IMR-90 (cell line): ENCODE measurements at regions not wholly inside any gene's neighbourhood (a gene's known extent, or its start where the extent isn't known, plus 50 kb on each side); places are given as distances from the start of the nearest gene placed in this dataset.

Source experiments
- ATAC-seq: fragments of 200-7000 bp; cut with Tn5 transposase; 2 replicates; pipeline ENCODE4 v1.9.1; 2020; ENCODE audit warnings: low read depth, mild to moderate bottlenecking, moderate library complexity
- BruUV-seq: library from RNA; stranded (reverse); fragments of 400-500 nt; replicated peaks from 2 replicates; lab custom pipeline; 2021; lab: Mats Ljungman, UMichigan
- CTCF ChIA-PET: fragments of 300-600 bp; formaldehyde crosslinking; extraction: SDS; loops from one replicate; lab custom pipeline; 2021; ENCODE audit warnings: antibody characterized with exemption; lab: Yijun Ruan, JAX
- POLR2A ChIA-PET: fragments of 300-600 bp; sonication (Branson Sonifier 250); formaldehyde crosslinking; loops from one replicate; lab custom pipeline; 2022; ENCODE audit warnings: antibody characterized with exemption; ENCODE audit not compliant: unreplicated experiment; lab: Charles Lee
- DNase-seq: peaks from one replicate; pipeline ENCODE4 v3.0.0; 2013
- H2AFZ ChIP-seq: replicated peaks from 2 replicates; pipeline ENCODE3; 2013; ENCODE audit warnings: low read length, mild to moderate bottlenecking; ENCODE audit not compliant: poor library complexity
- H2AK5ac ChIP-seq: 2 replicates; pipeline ENCODE4 v1.6.1; 2013; ENCODE audit warnings: low read depth, low read length, inconsistent platforms
- H2AK9ac ChIP-seq: replicated peaks from 2 replicates; pipeline ENCODE3; 2013; ENCODE audit warnings: mild to moderate bottlenecking, low read depth, low read length, moderate library complexity; ENCODE audit not compliant: poor library complexity
- H2BK120ac ChIP-seq: 2 replicates; pipeline ENCODE4 v1.6.1; 2013; ENCODE audit warnings: low read depth, low read length, inconsistent platforms
- H2BK15ac ChIP-seq: 3 replicates; pipeline ENCODE4 v1.6.1; 2013; ENCODE audit warnings: low read depth, low read length, inconsistent platforms
- H2BK20ac ChIP-seq: 2 replicates; pipeline ENCODE4 v1.6.1; 2013; ENCODE audit warnings: low read depth, mild to moderate bottlenecking, inconsistent platforms, low read length, moderate library complexity
- H2BK5ac ChIP-seq: 2 replicates; pipeline ENCODE4 v1.6.1; 2013; ENCODE audit warnings: mild to moderate bottlenecking, low read depth, low read length, inconsistent platforms; ENCODE audit not compliant: poor library complexity, severe bottlenecking
- H3K14ac ChIP-seq: replicated peaks from 2 replicates; pipeline ENCODE4 v1.6.1; 2013; ENCODE audit warnings: low read depth, low read length, inconsistent platforms
- H3K18ac ChIP-seq: 2 replicates; pipeline ENCODE4 v1.6.1; 2013; ENCODE audit warnings: low read depth, low read length, control low read depth
- H3K23ac ChIP-seq: 2 replicates; pipeline ENCODE4 v1.6.1; 2013; ENCODE audit warnings: low read depth, low read length, inconsistent platforms
- H3K27ac ChIP-seq: 2 replicates; pipeline ENCODE4 v1.5.1; 2013; ENCODE audit warnings: mild to moderate bottlenecking, control low read depth, low read length; ENCODE audit not compliant: insufficient read depth
- H3K27me3 ChIP-seq: 2 replicates; pipeline ENCODE4 v1.6.1; 2013; ENCODE audit warnings: low read length; ENCODE audit not compliant: control insufficient read depth, insufficient read depth
- H3K36me3 ChIP-seq: 2 replicates; pipeline ENCODE4 v1.6.1; 2013; ENCODE audit warnings: low read length, mixed read lengths; ENCODE audit not compliant: control insufficient read depth, insufficient read depth
- H3K4ac ChIP-seq: 2 replicates; pipeline ENCODE4 v1.6.1; 2013; ENCODE audit warnings: low read depth, low read length, inconsistent platforms
- H3K4me1 ChIP-seq: 2 replicates; pipeline ENCODE4 v1.6.1; 2013; ENCODE audit warnings: low read length, mixed read lengths; ENCODE audit not compliant: control insufficient read depth, insufficient read depth
- H3K4me2 ChIP-seq: 2 replicates; pipeline ENCODE4 v1.6.1; 2013; ENCODE audit warnings: low read depth, mild to moderate bottlenecking, control low read depth, low read length, moderate library complexity
- H3K4me3 ChIP-seq: 2 replicates; pipeline ENCODE4 v1.5.1; 2013; ENCODE audit warnings: low read depth, mild to moderate bottlenecking, control low read depth, low read length, moderate library complexity; ENCODE audit not compliant: insufficient read depth
- H3K56ac ChIP-seq: 2 replicates; pipeline ENCODE4 v1.6.1; 2013; ENCODE audit warnings: low read length, inconsistent platforms; ENCODE audit not compliant: insufficient read depth; ENCODE audit errors: extremely low read depth
- H3K79me1 ChIP-seq, 2 experiments: 2 replicates each; pipeline ENCODE4 v1.6.1; 2013; ENCODE audit warnings: low read length in 2 of 2, inconsistent platforms in 1 of 2, low read depth in 1 of 2
- H3K9ac ChIP-seq: 2 replicates; pipeline ENCODE4 v1.6.1; 2013; ENCODE audit warnings: low read depth, low read length, control low read depth
- H3K9me1 ChIP-seq: 2 replicates; pipeline ENCODE4 v1.6.1; 2013; ENCODE audit warnings: low read length, inconsistent platforms; ENCODE audit not compliant: insufficient read depth
- H3K9me3 ChIP-seq: 2 replicates; pipeline ENCODE4 v1.6.1; 2013; ENCODE audit warnings: low read length; ENCODE audit not compliant: control insufficient read depth, insufficient read depth
- H4K20me1 ChIP-seq: 2 replicates; pipeline ENCODE4 v1.6.1; 2013; ENCODE audit warnings: low read length, inconsistent platforms; ENCODE audit not compliant: insufficient read depth
- H4K5ac ChIP-seq: 2 replicates; pipeline ENCODE4 v1.6.1; 2013; ENCODE audit warnings: mild to moderate bottlenecking, low read depth, low read length, control low read depth
- H4K8ac ChIP-seq, 2 experiments: 2 replicates each; pipeline ENCODE4 v1.6.1; 2013; ENCODE audit warnings: low read depth in 2 of 2, low read length in 2 of 2, control low read depth in 1 of 2, inconsistent platforms in 1 of 2
- H4K91ac ChIP-seq: 2 replicates; pipeline ENCODE4 v1.6.1; 2013; ENCODE audit warnings: low read depth, low read length, inconsistent platforms; ENCODE audit not compliant: insufficient read depth
- CEBPB ChIP-seq: IDR thresholded peaks from 2 replicates; pipeline ENCODE4 v1.6.1; 2012; ENCODE audit warnings: low read depth, low read length, improper control_type of control experiment
- FOS ChIP-seq: fragments of 150-350 bp; IDR thresholded peaks from 2 replicates; pipeline ENCODE4 v1.6.1; 2016; ENCODE audit warnings: low read depth, low read length
- MAZ ChIP-seq: IDR thresholded peaks from 2 replicates; pipeline ENCODE4 v1.6.1; 2012; ENCODE audit warnings: low read depth, mild to moderate bottlenecking, low read length, improper control_type of control experiment, moderate library complexity, borderline replicate concordance
- MXI1 ChIP-seq: IDR thresholded peaks from 2 replicates; pipeline ENCODE4 v1.6.1; 2012; ENCODE audit warnings: low read depth, mild to moderate bottlenecking, low read length, moderate library complexity, borderline replicate concordance
- RAD21 ChIP-seq: IDR thresholded peaks from 2 replicates; pipeline ENCODE4 v1.6.1; 2012; ENCODE audit warnings: low read length, improper control_type of control experiment
- SMC3 ChIP-seq: fragments of 150-350 bp; IDR thresholded peaks from 2 replicates; pipeline ENCODE4 v1.6.1; 2016; ENCODE audit warnings: low read depth, mild to moderate bottlenecking, antibody characterized with exemption, low read length, moderate library complexity
- WGBS, 2 experiments: methylation state at CpG; one replicate each; pipeline versions ENCODE4 v1.1.5 to v1.1.7; 2013; ENCODE audit warnings: missing lambda C conversion rate in 2 of 2; ENCODE audit not compliant: insufficient read length in 1 of 2; ENCODE audit errors: extremely low coverage in 2 of 2; 5-methylcytosine and 5-hydroxymethylcytosine counted together
- dilution Hi-C: fragments of 300-500 bp; cut with HindIII; formaldehyde crosslinking; loops from one replicate; pipeline ENCODE4 v1.14.3; 2018; ENCODE audit warnings: low sequenced_read_pairs; ENCODE audit not compliant: unreplicated experiment
- in situ Hi-C: fragments of 300-500 bp; cut with MboI; formaldehyde crosslinking; loops from 3 replicates; pipeline ENCODE4 v1.14.3; 2019; ENCODE audit warnings: low sequenced_read_pairs, inconsistent platforms, mixed read lengths
- intact Hi-C: fragments of 100-400 bp; cut with micrococcal nuclease; formaldehyde crosslinking; loops from 2 replicates; pipeline ENCODE4 v1.10.0; 2022
- TF ChIP-seq, protein P1 (sequence below): fragments of 150-350 bp; IDR thresholded peaks from 2 replicates; pipeline ENCODE4 v1.6.1; 2016; ENCODE audit warnings: low read depth, mild to moderate bottlenecking, low read length, moderate library complexity, borderline replicate concordance

DNA sequence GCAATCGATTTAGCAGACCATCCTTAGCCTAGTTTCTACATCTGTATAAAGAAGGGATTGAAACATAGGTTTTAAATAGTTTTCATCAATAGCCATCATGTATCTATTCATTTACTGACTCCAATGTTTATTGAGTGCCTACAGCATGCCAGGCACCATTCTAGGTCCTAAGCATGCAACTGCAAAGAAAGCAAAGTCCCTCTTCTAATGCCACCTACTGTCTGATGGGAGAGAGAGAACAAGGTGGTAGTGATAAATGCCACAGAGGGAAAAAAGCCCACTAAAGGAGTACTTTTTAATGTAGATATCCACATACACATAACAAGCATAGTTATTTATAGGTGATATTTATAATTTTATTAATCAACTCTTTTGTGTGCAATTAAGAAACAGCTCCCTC is 67.6 kb upstream of the PPARGC1A start:
- no peak for DNase-seq
- Histone ChIP-seq H3K23ac (no peak overlapping the region), H2BK120ac (no peak overlapping the region), H3K9ac (no peak overlapping the region), H4K20me1 (no peaks in the 10 kb centered on the region), H3K56ac (no peak overlapping the region), H4K5ac (no peak overlapping the region), H3K36me3 (no peaks in the 10 kb centered on the region), H2AFZ (no peak overlapping the region), H3K4me3 (no peak overlapping the region), H3K4me2 (no peak overlapping the region), H3K9me3 (no peaks in the 10 kb centered on the region), H2BK5ac (no peak overlapping the region), H2AK5ac (no peak overlapping the region), H4K8ac (no peak overlapping the region), H3K4me1 (no peaks in the 10 kb centered on the region; the same call in 1 of the 2 replicates), H3K9me1 (no peaks in the 10 kb centered on the region), H2AK9ac (no peak overlapping the region), H4K91ac (no peak overlapping the region), H3K4ac (no peak overlapping the region), H3K27ac (no peak overlapping the region), H3K14ac (no peak overlapping the region), H3K79me1 (no peaks in the 10 kb centered on the region), H3K27me3 (no peaks in the 10 kb centered on the region), H3K18ac (no peak overlapping the region), H2BK15ac (no peak overlapping the region), H2BK20ac (no peak overlapping the region)
- no CpG with 5 or more reads among the region's 1 CpG for WGBS, 2 experiments
- CTCF ChIA-PET: interaction anchor here (0.6 to 1.1 kb wide), 3 partner anchors 9 to 332 kb away, joined by 3 to 5 read pairs (median 4); no protein-coding TSS in a partner anchor
- no peak for TF ChIP-seq MAZ
- TF ChIP-seq, protein P1, sequence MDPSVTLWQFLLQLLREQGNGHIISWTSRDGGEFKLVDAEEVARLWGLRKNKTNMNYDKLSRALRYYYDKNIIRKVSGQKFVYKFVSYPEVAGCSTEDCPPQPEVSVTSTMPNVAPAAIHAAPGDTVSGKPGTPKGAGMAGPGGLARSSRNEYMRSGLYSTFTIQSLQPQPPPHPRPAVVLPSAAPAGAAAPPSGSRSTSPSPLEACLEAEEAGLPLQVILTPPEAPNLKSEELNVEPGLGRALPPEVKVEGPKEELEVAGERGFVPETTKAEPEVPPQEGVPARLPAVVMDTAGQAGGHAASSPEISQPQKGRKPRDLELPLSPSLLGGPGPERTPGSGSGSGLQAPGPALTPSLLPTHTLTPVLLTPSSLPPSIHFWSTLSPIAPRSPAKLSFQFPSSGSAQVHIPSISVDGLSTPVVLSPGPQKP: no peak
- no peak for TF ChIP-seq CEBPB
- TF ChIP-seq RAD21: no peak
- TF ChIP-seq SMC3: no peak
- TF ChIP-seq MXI1: no peak
- no peak for TF ChIP-seq FOS
- in situ Hi-C loops (no loop called here), dilution Hi-C loops (no loop called here), intact Hi-C loops (no loop called here)
- BruUV-seq: no TSS peak
- POLR2A ChIA-PET: no interaction called here
- no peak for ATAC-seq
